ENCODE measurements at regions not wholly inside any gene's neighbourhood (a gene's known extent, or its start where the extent isn't known, plus 50 kb on each side); places are given as distances from the start of the nearest gene placed in this dataset.

DNA sequence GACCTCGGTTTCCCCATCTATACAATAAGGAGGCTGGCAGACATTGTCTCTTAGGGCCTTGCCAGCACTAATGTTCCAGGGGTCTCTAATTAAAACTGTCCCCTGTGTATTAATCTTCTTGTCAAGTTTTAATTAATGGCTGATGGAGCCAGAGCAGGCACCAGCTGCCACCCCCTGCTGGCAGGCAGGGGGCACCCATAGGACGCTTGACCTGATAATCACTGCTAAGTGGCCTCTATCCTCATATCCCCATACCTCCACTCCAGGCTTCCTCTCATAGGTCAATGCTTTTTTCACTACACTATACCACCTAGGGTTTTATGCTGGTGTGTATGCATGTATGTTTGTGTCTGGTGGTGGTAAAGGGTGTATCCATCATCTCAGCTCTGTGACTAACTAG is 89.4 kb downstream of the EFNB1 start:
- no peak for DNase-seq

DNA sequence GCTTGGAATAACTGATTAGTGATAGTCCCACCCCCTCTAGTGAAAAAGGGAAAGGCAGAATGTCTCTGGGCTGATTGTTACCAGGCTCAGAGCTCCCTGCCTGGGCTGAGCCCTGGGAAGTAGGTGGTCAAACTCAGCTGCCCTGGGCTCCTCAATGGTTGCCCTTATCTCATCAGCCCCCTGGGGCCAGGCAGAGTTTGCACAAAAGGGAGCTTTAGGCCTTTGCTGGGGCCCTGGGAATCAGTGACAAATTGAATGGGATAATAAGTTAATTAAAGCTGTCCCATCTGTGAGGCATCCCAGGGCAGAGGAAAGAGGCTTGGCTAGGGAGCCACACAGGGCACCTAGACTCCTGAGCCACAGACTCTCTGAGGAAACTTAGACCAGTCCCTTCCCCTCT is 89.0 kb downstream of the EFNB1 start:
- DNase-seq: no peak

- no peak for DNase-seq
Observed at GRCh38 chrX:68916891-68917290, 88.1 kb downstream of the EFNB1 start.

DNA sequence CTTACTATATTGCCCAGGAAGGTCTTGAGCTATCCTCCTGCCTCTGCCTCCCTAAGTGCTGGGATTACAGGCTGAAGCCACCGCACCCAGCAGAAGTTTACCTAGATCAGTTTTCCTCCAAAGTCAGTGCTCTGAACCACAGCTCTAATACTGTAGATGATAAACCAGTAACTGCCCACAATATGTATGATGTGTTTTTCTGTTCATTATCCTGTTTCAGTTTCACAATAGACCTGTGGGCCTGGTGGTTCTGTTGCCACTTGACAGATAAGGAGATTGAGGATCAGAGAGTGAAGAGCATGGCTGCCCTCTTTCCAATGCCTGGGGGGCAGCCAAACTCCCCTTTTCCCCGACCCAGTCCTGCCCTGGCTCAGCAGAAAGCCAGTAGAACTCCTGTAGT is 87.0 kb downstream of the EFNB1 start:
- no peak for DNase-seq

DNA sequence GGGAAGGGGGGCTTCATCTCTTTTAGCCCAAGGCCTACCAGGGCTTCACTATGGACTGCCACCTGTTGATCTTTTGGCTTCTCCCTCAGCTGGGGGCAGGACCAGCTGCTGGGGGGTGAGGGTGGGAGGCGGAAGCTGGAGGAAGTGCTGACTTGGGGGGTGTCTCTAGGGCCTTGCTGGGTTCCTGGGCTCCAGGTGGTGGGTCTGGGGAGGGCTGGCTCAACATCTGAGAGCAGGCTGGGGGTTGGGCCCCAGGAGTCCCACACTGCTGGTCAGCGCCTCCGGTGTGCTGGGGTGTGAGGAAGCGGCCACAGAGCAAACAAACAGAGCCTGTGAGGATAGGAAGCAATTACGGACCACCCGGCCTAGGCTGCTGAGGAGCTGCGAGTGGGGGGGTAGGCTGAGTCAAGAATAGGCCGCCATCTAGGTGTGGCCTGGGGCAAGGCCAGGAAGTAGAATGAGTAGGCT is 85.7 kb downstream of the EFNB1 start:
- DNase-seq: no peak

GRCh38 chrX:68913249-68913547 is 84.4 kb downstream of the EFNB1 start:
- DNase-seq: no peak

GRCh38 chrX:68912113-68912512 is 83.3 kb downstream of the EFNB1 start:
- DNase-seq: no peak

DNA sequence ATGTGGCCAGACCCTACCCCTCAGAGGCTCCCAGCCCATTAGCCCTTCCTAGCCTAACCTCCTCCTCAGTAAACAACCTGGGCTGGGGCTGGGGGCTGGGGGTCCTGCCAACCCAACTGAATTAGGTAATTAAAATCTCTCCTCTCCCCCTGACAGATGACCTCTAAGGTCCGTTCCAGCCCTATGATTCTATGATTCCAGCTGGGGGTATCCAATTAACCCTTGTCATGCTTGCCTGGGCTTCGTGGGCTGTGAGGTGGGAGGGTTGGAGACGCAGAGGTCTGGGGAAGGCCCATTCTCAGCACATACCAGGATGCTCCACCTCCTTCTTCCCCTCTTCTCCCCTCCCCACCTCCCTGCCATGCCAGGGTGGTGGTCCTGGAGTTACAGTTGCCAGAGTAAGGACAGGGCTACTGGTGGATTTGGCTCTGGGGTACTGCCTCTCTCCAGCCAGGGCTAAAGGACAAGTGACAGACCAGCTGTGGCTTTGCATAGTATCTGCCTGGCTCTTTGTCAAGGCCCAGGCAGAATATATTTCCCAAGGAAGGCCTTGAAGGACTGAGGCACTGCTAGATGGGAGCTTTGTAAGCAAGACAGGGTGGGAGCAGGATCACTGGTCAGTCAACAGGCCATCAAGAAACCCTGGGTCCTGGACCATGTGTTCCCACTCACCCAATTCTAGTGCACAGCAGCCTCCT is 82.1 kb downstream of the EFNB1 start:
- no peak for DNase-seq

DNA sequence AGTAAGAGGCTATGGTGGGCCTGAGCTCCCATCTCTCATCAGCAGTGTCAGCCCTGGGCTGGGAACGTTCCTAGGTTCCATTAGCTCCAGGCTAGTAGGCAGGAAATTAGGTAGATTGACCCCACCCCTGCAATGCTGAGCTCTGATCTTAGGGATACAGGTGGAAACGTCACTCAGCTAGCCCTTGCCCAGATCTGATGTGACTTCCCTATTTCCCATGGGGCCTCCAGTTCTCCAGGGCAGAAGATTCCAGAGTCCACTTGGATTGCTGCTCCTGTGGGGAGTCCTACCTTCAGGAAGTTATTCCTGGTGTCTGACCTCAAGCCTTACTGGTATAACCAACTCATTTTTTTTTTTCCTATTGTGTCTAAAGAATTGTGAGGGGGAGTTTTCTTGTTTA is 81.1 kb downstream of the EFNB1 start:
- DNase-seq: no peak

GRCh38 chrX:68908071-68908470 is 79.2 kb downstream of the EFNB1 start:
- DNase-seq: no peak

GRCh38 chrX:68902706-68903504 is 74.1 kb downstream of the EFNB1 start:
- DNase-seq: no peak

- DNase-seq: no peak
Observed at GRCh38 chrX:68901519-68901918, 72.7 kb downstream of the EFNB1 start.

DNA sequence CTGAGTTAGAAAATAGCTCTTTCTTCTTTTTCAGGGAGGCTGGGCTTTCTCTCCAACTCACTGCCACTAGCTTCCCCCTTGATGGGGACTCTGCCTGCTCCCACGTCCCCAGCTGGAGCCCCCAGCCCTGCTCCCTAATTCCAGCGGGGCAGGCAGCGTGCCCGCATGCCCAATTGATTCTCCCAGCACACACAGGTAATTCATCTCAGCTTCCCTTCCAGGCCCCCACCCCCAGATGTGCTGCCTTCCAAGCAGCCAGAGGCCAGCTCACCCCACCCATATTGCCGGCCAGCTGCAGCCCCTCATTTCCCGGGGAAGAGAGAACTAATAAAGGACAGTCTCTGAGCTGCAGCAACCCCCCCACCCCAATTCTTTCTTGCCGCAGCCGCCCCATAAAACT is 69.8 kb downstream of the EFNB1 start:
- no peak for DNase-seq

- DNase-seq: no peak
Observed at GRCh38 chrX:68897118-68897945, 68.5 kb downstream of the EFNB1 start.

- DNase-seq: no peak
Observed at GRCh38 chrX:68896581-68896980, 67.8 kb downstream of the EFNB1 start.

- DNase-seq: no peak
Observed at GRCh38 chrX:68895778-68896177, 67.0 kb downstream of the EFNB1 start.

DNA sequence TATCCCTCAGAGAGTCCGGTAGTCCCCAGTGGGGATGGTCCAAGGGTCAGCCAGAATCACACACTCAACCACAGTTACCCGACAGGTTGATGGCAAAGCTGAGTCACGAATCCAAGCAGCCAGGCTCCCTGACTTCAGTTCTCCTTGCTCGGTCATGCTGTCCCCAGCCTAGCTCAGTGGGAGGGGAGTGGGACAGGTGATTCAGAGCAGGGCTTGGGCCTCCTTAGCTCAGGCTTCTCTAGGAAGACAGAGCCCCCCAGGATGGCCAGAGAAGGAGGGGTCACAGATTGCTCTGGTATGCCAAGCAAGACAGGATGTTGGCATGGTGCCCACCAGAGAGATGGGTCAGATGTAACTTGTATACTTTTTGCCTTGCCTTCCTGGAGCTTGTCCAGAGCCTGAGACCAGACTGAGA is 66.5 kb downstream of the EFNB1 start:
- no peak for DNase-seq

- peak; percentile 5 for DNase-seq
Observed at GRCh38 chrX:68894513-68895340, 65.9 kb downstream of the EFNB1 start.

GRCh38 chrX:68894142-68894512 is 65.3 kb downstream of the EFNB1 start:
- no peak for DNase-seq

- no peak for DNase-seq
Observed at GRCh38 chrX:68892651-68893050, 63.8 kb downstream of the EFNB1 start.

DNA sequence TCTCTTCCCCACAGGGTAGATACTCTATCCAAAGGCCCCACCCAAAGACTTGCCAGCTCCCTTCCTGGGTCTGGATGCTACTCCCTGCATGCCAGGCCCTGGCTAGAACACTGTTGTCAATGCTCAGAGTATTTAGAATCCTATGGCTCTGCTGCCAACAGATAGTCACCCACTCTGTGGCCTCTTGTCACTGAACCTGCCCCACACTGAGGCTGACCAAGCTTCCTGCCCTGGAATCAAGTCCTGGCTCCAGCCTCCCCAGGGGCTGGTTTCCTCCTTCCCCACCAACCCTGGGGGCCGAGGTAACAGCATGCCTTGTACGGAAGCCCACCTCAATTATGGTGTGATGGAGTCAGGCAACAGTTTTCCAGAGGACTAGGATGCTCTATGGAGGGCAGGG is 63.3 kb downstream of the EFNB1 start:
- DNase-seq: no peak

Measured in CD4-positive, alpha-beta T cell treated with Interleukin-10 for 1 hour (primary cell).